Stimulated activated CD8-positive, alpha-beta memory T cell treated with anti-CD3 and anti-CD28 coated beads, Interleukin-7, amount 100 ng/mL, for 1 hour (primary cell): ENCODE measurements at regions not wholly inside any gene's neighbourhood (a gene's known extent, or its start where the extent isn't known, plus 50 kb on each side); places are given as distances from the start of the nearest gene placed in this dataset.

ENCODE experiments used
- DNase-seq, 2 donors: peaks; one replicate each; pipeline ENCODE4 v3.0.0-alpha.2; 2020; ENCODE audit warnings: low read depth in 2 of 2

GRCh38 chr11:116257092-116257491, 515.7 kb downstream of the BUD13 start:
- DNase-seq, result no peak

GRCh38 chr11:116256215-116256614, 516.6 kb downstream of the BUD13 start:
- no peak for DNase-seq

DNA sequence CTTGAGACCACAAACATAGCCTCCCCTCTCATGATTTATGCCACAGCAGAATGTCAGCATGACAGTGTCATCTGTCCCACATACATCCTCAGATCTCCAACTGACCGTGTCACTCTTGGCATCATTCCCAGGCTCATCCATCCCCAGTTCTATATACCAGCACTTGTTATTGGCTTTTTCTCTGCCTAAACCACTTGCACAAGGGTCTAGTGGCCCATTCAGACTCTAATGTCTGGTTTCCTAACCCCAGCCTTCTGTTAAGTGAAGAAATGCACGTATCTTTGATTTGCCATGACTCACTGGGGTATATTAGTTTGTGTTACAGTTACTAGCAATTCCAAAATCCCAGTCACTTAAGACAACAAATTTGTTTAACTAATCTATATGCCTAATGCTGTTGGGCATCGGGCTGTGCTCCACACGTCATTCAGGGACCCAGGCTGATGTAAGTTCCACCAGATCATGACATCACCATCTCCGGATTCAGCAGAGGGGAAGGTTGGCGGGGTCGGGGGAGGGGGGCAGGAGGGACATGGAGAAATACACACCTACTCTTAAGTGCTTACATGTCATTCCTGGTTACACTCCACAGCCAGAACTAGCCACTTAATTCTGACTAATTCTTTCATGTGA, 517.4 kb downstream of the BUD13 start:
- no peak for DNase-seq

- no peak for DNase-seq
Observed at GRCh38 chr11:116250155-116250554, 522.6 kb downstream of the BUD13 start.

GRCh38 chr11:116249561-116249960, 523.2 kb downstream of the BUD13 start:
- DNase-seq, result no peak

DNA sequence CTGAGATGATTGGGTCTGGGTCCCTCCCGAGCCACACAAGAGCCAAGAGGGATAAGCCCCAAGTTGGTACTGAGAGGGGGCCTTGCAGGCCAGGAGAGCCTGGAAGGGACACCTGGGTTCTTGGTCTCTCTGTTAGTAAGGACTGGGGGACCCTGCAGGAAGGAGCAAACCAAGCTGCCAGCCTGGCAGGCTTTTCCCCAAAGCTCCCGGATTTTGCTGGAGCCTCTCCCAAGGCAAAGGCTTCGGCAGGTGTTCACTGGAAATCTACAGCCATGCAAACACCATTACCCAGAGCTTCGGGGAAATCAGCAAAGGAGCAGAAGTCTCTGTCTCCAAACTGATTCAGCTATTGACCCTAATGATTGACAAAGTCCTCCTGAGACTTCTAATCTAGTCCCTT, 527.9 kb downstream of the BUD13 start:
- no peak for DNase-seq

DNA sequence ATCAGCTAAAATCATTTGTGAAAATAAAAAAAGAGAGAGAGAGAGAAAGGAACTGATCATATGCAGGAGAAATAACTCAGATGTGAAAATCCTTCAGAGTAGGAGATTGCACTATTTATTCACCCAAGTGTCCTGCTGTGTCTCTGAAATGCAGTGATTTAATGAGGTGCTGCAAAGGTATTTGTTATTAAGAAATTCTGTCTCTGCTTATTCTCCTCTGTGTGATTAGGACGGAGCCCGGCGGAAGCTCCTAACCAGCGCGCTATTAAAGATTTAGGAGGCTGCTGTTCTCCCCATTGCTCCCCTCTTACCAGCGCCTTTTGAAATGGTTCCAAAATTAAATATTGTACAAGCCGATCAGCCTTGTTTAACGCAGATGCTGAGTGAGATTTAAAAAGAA, 528.3 kb downstream of the BUD13 start:
- no peak for DNase-seq

DNA sequence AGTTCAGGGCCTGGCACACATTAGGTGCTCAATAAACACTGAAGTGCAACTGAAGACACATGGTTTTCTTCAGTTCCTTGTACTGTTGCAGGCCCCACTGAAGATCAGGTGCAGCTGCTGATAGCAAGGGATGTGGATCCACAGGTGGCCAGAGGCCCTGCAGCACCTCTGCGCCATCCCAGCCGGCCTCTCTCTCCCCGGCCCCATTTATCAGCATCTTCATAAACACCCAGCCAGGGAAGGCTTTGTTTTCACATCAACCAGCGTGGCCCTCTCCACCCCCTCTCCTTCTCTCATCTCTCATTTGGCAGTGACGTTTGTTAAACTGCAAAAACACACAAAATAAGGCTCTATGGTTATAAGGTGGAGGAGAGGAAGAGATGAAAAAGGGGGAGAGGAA, 528.8 kb downstream of the BUD13 start:
- DNase-seq, result no peak

DNA sequence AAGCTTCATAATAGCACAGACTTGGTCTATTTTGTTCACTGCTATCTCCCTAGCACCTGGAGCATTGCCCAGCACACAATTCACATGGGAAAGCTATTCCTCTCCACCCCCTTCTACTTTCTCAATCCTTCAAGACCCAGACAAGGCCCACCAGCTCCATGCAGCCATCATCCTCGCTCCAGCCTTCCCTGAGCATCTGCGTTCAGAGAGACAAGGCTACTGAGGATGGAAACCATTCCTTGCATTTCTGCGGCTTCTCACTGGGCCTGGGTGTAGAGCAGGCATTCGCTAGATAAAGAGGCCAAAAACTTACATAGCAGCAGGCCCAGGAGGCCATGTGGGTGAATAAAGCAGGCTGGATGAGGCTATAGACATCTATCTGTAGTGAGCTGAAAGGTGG, 530.8 kb downstream of the BUD13 start:
- no peak for DNase-seq

DNA sequence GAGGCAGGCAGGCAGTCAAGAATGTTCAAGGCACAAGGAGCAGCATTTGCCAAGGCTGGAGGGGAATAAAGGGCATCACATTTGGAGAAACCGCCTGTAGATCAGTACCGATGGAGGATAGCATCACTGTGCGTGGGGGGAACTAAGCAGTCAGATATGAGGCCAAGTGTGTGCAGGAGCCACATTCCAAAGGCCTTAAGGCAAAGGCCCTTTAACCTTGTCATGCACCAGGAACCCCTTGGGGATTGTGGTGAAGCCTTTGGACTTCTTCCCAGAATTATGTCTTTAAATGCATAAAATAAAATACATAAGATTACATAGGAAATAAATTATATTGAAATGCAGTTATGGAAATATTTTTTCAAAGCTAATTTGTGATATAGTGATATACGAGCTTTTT, 532.1 kb downstream of the BUD13 start:
- no peak for DNase-seq

DNA sequence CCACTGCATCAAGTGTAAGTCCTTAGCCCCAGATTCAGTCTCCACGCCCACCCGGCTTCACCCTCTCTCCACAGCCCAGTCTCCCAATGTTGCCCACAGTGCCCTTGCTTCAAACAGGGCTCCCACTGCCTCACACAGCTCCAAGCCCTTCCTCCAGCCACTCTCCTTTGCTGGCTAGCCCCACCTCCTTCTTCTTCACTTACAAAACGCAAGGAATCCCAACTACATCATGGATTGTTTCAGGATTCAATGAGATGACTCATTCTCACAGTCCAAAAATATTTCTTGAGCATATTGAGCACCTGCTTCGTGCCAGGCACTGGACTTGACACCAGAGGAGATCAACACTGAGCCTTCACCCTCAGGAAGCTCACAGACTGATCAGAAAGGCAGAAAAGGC, 533.5 kb downstream of the BUD13 start:
- no peak for DNase-seq

GRCh38 chr11:116234989-116235568, 537.7 kb downstream of the BUD13 start:
- DNase-seq, result no peak

DNA sequence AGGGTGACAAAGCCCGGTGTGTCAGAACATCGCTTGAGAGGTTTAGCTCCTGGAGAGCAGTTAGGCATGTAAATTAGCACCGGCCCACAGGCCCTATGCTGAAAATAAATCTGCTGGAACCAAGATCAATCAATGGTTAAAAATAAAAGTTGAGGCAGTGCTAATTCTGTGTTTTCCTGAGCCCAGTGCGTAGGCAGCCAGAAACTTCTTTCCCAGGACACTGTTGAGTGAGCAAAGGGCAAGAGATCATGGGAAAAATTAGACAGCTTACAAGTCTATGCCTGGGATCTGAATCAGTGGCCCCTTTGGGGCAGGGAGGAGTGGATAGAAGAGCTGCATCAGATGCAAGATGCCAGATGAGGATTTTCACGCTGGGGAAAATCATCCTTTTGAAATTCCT, 539.2 kb downstream of the BUD13 start:
- no peak for DNase-seq

DNA sequence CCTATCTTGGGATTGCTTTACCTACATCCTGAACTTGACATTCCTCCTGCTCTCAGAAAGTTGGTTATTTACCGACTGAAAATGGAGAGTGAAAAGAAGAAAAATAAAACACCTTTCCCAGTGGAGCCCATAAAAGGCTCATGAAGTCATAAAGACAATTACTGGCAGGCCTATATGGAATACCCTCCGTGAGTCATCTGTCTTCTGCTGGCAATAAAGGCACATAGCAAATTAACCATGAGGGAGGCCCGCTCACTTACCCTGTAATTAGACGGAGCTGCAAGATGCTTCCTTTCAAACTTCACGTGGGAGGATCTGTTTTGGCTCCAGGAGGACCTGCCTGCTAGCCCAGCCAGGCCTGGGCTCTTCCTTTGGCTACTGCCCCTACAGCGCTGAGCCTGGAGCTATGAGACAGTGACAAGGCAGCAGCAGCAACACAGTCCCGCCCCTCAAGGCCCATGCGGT, 540.4 kb downstream of the BUD13 start:
- DNase-seq, result no peak

DNA sequence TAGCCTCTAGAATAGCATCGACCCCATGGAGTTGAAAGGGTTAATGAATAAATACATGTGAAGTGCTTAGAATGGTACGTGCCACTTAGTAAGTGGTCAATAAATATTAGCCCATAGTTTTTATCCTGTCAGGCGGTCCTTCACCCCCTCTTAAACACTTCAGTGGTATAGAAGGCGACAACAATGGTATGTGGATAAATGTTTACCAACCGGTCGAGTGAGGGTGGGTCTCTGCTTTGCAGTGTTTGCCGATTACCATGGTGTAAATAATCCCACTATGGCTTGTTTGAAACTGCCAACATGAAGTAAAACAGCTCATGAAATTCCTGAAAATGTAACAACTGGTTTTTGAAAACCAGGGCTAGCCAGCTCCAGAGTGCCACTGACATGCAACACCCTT, 541.2 kb downstream of the BUD13 start:
- no peak for DNase-seq

GRCh38 chr11:116230438-116230837, 542.3 kb downstream of the BUD13 start:
- DNase-seq, result no peak

GRCh38 chr11:116229236-116229970, 543.4 kb downstream of the BUD13 start:
- no peak for DNase-seq

GRCh38 chr11:116226731-116227130, 546.1 kb downstream of the BUD13 start:
- no peak for DNase-seq

DNA sequence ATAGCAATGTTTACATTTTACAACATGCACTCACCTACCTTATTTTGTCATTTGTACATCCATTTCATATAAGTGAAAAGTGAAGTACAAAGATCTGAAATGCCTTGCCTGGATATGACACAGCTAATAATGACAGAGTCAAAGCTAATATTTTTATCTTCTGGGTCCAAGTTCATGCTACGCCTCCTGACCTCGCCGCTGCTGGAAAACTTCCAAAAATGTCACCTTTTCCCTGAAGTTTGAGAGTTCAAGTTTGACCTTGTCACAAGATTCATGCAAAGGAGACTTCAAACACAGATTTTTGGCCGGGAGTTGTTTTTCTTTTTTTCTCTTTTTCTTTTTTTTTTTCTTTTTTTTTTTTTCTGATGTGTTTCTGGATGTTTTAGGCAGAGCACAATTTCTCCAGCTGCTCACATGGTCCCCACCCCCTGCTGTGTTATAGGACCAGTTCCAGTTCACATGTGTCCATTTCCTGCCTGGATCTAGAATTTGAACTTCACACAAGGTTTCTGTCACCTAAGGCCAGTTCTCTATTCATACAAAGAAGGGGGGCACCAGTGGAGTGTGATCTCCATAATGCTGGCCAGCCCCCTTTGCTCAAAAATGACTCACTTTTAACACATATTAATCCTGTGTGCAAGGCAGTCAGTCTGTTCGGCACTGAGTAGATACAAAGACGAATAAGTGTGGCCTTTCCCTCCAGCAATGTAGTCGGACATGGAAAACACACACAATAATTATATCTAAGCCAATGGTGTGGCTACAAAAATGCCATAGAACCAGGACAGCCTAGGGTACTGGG, 546.8 kb downstream of the BUD13 start:
- DNase-seq, result no peak

DNA sequence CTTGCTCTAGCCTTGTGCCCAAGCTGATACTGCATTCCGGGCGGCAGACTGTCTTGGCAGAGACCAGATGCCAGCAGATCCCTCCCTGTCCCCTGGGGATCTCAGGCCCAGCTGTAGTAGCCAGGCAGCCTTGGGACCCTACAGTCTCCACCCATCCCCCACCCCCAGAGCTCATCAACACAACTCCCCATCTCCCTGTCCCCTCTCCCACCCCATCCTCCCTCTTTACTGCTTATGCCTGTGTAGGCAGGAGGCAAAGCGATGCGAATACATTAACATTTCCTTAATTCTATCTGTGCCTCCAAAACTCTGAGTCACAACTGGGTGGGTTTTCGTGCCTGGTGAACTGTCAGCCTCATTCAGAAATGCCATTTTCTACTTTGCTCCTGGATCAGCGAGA, 547.6 kb downstream of the BUD13 start:
- DNase-seq, result no peak

GRCh38 chr11:116224889-116225200, 547.9 kb downstream of the BUD13 start:
- DNase-seq, result no peak

- peak in 1 of 2 donors; percentile 5 for DNase-seq
Observed at GRCh38 chr11:116224154-116224888, 548.5 kb downstream of the BUD13 start.
